ENCODE measurements at regions not wholly inside any gene's neighbourhood (a gene's known extent, or its start where the extent isn't known, plus 50 kb on each side); places are given as distances from the start of the nearest gene placed in this dataset.
A peak's percentile ranks its signal among the peaks of the same experiment; 100 is the strongest.

DNA sequence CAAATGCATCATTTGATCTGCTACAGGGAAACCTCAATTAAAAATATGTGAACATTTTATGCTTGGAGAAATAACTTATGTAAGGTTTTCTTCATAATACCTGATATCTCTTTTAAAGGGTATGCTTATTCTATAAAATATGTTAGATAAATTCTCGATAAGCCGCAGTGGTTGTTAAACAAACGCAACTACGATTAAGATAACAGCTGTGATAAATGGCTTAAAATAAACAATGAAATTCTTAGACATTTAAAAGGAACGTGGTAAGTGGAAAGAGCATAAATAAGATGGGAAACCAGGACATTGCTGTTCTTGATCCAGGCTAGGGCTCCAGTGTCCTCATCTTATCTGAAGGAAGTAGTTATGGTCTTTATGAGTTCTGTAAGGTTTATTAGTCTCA, 415.9 kb downstream of the CD83 start:
- no peak overlapping the region for H3K4me3 ChIP-seq (ENCODE audit: low read length in 2 of 2)
- H4K8ac ChIP-seq (ENCODE audit: low read depth, low read length) = no peak overlapping the region
- H3K27me3 ChIP-seq (ENCODE audit: control insufficient read depth in 3 of 3, insufficient read depth in 3 of 3, low read depth in 1 of 3, low read length in 3 of 3) = no peaks in the 10 kb centered on the region
- H3K23ac ChIP-seq (ENCODE audit: low read depth, low read length, poor library complexity) = no peak overlapping the region
- H3K79me1 ChIP-seq (ENCODE audit: low read depth, low read length) = no peaks in the 10 kb centered on the region
- H2BK12ac ChIP-seq (ENCODE audit: low read length) = no peak overlapping the region
- no peak overlapping the region for H2BK5ac ChIP-seq (ENCODE audit: low read length)
- no peaks in the 10 kb centered on the region for H3K9me3 ChIP-seq (replicated peaks in 1 of 2; ENCODE audit: control insufficient read depth in 2 of 2, insufficient read depth in 1 of 2, low read depth in 1 of 2, low read length in 2 of 2)
- H2BK15ac ChIP-seq (ENCODE audit: low read length) = no peak overlapping the region
- no peak overlapping the region for H2BK120ac ChIP-seq (ENCODE audit: low read depth, low read length)
- H2AFZ ChIP-seq (ENCODE audit: low read length) = no peak overlapping the region
- no peak overlapping the region for H4K91ac ChIP-seq (ENCODE audit: low read depth, low read length, poor library complexity)
- H3K18ac ChIP-seq (ENCODE audit: low read length) = no peak overlapping the region
- peaks cover 0 to 1% of the 10 kb centered on the region in 2 donors for H3K4me1 ChIP-seq (ENCODE audit: control insufficient read depth in 2 of 2, insufficient read depth in 1 of 2, low read depth in 1 of 2, low read length in 2 of 2)
- H3K9ac ChIP-seq (ENCODE audit: low read depth, low read length, poor library complexity) = no peak overlapping the region
- DNase-seq (ENCODE audit: low spot score) = no peak
- no peak overlapping the region for H3K27ac ChIP-seq (replicated peaks; ENCODE audit: low read length)
- H3K36me3 ChIP-seq (replicated peaks in 1 of 2; ENCODE audit: control insufficient read depth in 2 of 2, insufficient read depth in 2 of 2, low read length in 2 of 2) = no peaks in the 10 kb centered on the region
- H3K4ac ChIP-seq (ENCODE audit: low read length) = no peak overlapping the region
- no peak overlapping the region for H3K4me2 ChIP-seq (ENCODE audit: insufficient read depth, low read length, poor library complexity, severe bottlenecking)
- no CpG with 5 or more reads among the region's 5 CpGs for WGBS, 2 donors (ENCODE audit: extremely low coverage in 2 of 2, insufficient read length in 2 of 2, insufficient replicate concordance in 1 of 2)
- H3K14ac ChIP-seq (ENCODE audit: low read length) = no peak overlapping the region
- no peak overlapping the region for H2AK5ac ChIP-seq (ENCODE audit: low read depth, low read length)

DNA sequence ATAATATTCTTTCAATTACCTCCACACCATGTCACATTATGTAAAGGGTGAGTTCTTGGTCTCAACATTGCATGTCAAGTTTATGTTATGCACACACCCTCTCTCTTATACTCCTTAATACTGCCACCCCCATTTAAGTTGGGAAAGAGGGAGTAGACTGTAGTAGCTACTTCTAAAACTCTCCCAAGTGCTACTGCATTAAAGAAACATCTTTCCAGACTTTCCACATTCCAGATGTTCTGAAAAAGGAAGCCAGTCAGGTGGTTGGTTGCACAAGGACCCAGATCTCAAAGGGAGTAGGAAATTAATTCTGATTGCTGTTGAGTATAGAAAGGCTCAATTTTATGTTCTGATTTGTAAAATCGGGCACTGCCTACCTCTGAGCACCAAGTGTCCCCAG, 419.5 kb downstream of the CD83 start:
- H2BK5ac ChIP-seq (ENCODE audit: low read length) = no peak overlapping the region
- H4K91ac ChIP-seq (ENCODE audit: low read depth, low read length, poor library complexity) = no peak overlapping the region
- no peaks in the 10 kb centered on the region for H3K27me3 ChIP-seq (ENCODE audit: control insufficient read depth in 3 of 3, insufficient read depth in 3 of 3, low read depth in 1 of 3, low read length in 3 of 3)
- WGBS, 2 donors (ENCODE audit: extremely low coverage in 2 of 2, insufficient read length in 2 of 2, insufficient replicate concordance in 1 of 2) = no CpG with 5 or more reads among the region's 1 CpG
- no peak overlapping the region for H2BK120ac ChIP-seq (ENCODE audit: low read depth, low read length)
- no peak overlapping the region for H2AFZ ChIP-seq (ENCODE audit: low read length)
- H3K14ac ChIP-seq (ENCODE audit: low read length) = no peak overlapping the region
- no peak overlapping the region for H3K4me2 ChIP-seq (ENCODE audit: insufficient read depth, low read length, poor library complexity, severe bottlenecking)
- H2BK12ac ChIP-seq (ENCODE audit: low read length) = no peak overlapping the region
- no peak overlapping the region for H3K18ac ChIP-seq (ENCODE audit: low read length)
- no peak overlapping the region for H3K27ac ChIP-seq (replicated peaks; ENCODE audit: low read length)
- no peak for DNase-seq (ENCODE audit: low spot score)
- no peak overlapping the region for H3K23ac ChIP-seq (ENCODE audit: low read depth, low read length, poor library complexity)
- H3K9ac ChIP-seq (ENCODE audit: low read depth, low read length, poor library complexity) = no peak overlapping the region
- no peak overlapping the region for H4K8ac ChIP-seq (ENCODE audit: low read depth, low read length)
- no peaks in the 10 kb centered on the region for H3K9me3 ChIP-seq (replicated peaks in 1 of 2; ENCODE audit: control insufficient read depth in 2 of 2, insufficient read depth in 1 of 2, low read depth in 1 of 2, low read length in 2 of 2)
- H3K79me1 ChIP-seq (ENCODE audit: low read depth, low read length) = no peaks in the 10 kb centered on the region
- H3K4me1 ChIP-seq (ENCODE audit: control insufficient read depth in 2 of 2, insufficient read depth in 1 of 2, low read depth in 1 of 2, low read length in 2 of 2) = peaks cover 0 to 10% of the 10 kb centered on the region in 2 donors
- H2BK15ac ChIP-seq (ENCODE audit: low read length) = no peak overlapping the region
- H3K4me3 ChIP-seq (ENCODE audit: low read length in 2 of 2) = no peak overlapping the region
- H2AK5ac ChIP-seq (ENCODE audit: low read depth, low read length) = no peak overlapping the region
- no peaks in the 10 kb centered on the region for H3K36me3 ChIP-seq (replicated peaks in 1 of 2; ENCODE audit: control insufficient read depth in 2 of 2, insufficient read depth in 2 of 2, low read length in 2 of 2)
- H3K4ac ChIP-seq (ENCODE audit: low read length) = no peak overlapping the region

DNA sequence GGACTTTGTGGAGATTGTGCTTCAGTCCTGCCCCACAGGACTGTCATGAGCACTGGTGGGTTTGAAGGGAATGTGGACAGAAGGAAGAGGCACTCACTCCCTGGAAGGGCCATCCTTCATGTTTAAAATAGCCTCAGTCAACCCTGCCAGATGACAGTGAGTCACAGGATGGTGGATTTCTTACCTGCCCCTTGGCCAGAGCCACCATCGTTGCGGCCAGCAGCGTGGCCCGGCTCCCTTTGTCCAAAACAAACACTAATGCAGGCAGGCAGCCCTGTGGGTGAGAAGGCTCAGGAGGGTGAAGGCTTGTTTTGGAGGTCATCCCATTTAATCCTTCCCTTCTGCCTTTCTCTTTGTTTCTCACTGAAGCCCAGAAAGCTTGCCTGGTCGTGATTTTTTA, 422.7 kb downstream of the CD83 start:
- Histone ChIP-seq H4K91ac (ENCODE audit: low read depth, low read length, poor library complexity) (no peak overlapping the region), H3K27me3 (ENCODE audit: control insufficient read depth in 3 of 3, insufficient read depth in 3 of 3, low read depth in 1 of 3, low read length in 3 of 3) (no peaks in the 10 kb centered on the region), H3K14ac (ENCODE audit: low read length) (no peak overlapping the region), H2BK5ac (ENCODE audit: low read length) (no peak overlapping the region), H2AFZ (ENCODE audit: low read length) (no peak overlapping the region), H3K4me3 (ENCODE audit: low read length in 2 of 2) (no peak overlapping the region), H2BK120ac (ENCODE audit: low read depth, low read length) (no peak overlapping the region), H3K79me1 (ENCODE audit: low read depth, low read length) (no peaks in the 10 kb centered on the region), H4K8ac (ENCODE audit: low read depth, low read length) (no peak overlapping the region), H3K36me3 (replicated peaks in 1 of 2; ENCODE audit: control insufficient read depth in 2 of 2, insufficient read depth in 2 of 2, low read length in 2 of 2) (no peaks in the 10 kb centered on the region), H3K9ac (ENCODE audit: low read depth, low read length, poor library complexity) (no peak overlapping the region), H3K23ac (ENCODE audit: low read depth, low read length, poor library complexity) (no peak overlapping the region), H3K9me3 (replicated peaks in 1 of 2; ENCODE audit: control insufficient read depth in 2 of 2, insufficient read depth in 1 of 2, low read depth in 1 of 2, low read length in 2 of 2) (no peaks in the 10 kb centered on the region), H2AK5ac (ENCODE audit: low read depth, low read length) (peak overlapping the region; percentile 38), H3K4me1 (ENCODE audit: control insufficient read depth in 2 of 2, insufficient read depth in 1 of 2, low read depth in 1 of 2, low read length in 2 of 2) (peaks cover 0 to 20% of the 10 kb centered on the region in 2 donors), H3K4ac (ENCODE audit: low read length) (no peak overlapping the region), H3K18ac (ENCODE audit: low read length) (peak overlapping the region; percentile 76), H2BK15ac (ENCODE audit: low read length) (no peak overlapping the region), H2BK12ac (ENCODE audit: low read length) (no peak overlapping the region), H3K4me2 (ENCODE audit: insufficient read depth, low read length, poor library complexity, severe bottlenecking) (no peak overlapping the region), H3K27ac (replicated peaks; ENCODE audit: low read length) (no peak overlapping the region)
- DNase-seq (ENCODE audit: low spot score) = no peak
- WGBS, 2 donors (ENCODE audit: extremely low coverage in 2 of 2, insufficient read length in 2 of 2, insufficient replicate concordance in 1 of 2) = no CpG with 5 or more reads among the region's 5 CpGs

DNA sequence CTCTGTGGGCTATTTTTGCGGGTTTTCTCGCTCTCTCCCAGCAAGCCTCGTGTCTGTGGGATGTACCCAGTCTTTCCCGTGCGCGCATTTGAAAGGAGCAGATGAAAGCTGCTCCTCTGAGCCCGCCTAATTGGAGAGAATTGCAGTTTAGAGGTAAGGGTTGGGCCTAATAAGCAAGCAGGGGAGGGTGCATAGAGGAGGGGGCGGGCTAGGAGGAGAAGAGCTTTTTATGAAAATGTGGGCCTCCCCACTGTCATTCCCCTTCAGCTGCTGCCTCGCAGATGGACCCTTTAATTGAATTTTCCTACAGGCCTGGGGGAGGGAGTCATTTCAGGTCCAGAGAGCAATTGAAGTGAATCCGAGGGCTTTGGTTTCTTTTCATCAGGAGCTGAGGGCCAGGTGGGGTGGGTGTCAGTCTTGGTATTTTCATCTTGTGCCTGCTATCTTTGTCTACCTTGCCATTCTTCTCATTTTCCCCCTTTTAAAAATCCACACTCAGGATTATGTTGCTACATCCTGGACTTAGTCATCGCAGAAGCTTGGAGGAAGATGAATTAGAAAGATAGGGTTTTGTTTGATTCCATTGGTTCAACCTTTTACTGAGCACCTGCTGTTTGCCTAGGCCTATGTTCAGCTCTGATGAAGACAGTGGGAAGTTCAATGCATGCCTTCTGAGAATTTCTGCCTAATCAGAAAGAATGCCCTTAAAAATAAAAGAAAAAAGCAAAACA, 423.4 kb downstream of the CD83 start:
- no peak overlapping the region for H3K27ac ChIP-seq (replicated peaks; ENCODE audit: low read length)
- H4K8ac ChIP-seq (ENCODE audit: low read depth, low read length) = no peak overlapping the region

More for the DNA sequence above, 423.4 kb downstream of the CD83 start:
- no peak overlapping the region for H3K4me2 ChIP-seq (ENCODE audit: insufficient read depth, low read length, poor library complexity, severe bottlenecking)
- H3K9me3 ChIP-seq (replicated peaks in 1 of 2; ENCODE audit: control insufficient read depth in 2 of 2, insufficient read depth in 1 of 2, low read depth in 1 of 2, low read length in 2 of 2) = no peaks in the 10 kb centered on the region
- no peak overlapping the region for H3K4me3 ChIP-seq (ENCODE audit: low read length in 2 of 2)
- H3K79me1 ChIP-seq (ENCODE audit: low read depth, low read length) = no peaks in the 10 kb centered on the region
- no peak overlapping the region for H2AK5ac ChIP-seq (ENCODE audit: low read depth, low read length)
- H2BK120ac ChIP-seq (ENCODE audit: low read depth, low read length) = no peak overlapping the region
- no peak overlapping the region for H2BK12ac ChIP-seq (ENCODE audit: low read length)
- no peak overlapping the region for H3K4ac ChIP-seq (ENCODE audit: low read length)
- peak; percentile 3 for DNase-seq (ENCODE audit: low spot score)
- H3K18ac ChIP-seq (ENCODE audit: low read length) = peak overlapping the region; percentile 80
- no CpG with 5 or more reads among the region's 11 CpGs for WGBS, 2 donors (ENCODE audit: extremely low coverage in 2 of 2, insufficient read length in 2 of 2, insufficient replicate concordance in 1 of 2)
- no peak overlapping the region for H2AFZ ChIP-seq (ENCODE audit: low read length)
- no peaks in the 10 kb centered on the region for H3K36me3 ChIP-seq (replicated peaks in 1 of 2; ENCODE audit: control insufficient read depth in 2 of 2, insufficient read depth in 2 of 2, low read length in 2 of 2)
- H3K23ac ChIP-seq (ENCODE audit: low read depth, low read length, poor library complexity) = no peak overlapping the region
- H3K4me1 ChIP-seq (ENCODE audit: control insufficient read depth in 2 of 2, insufficient read depth in 1 of 2, low read depth in 1 of 2, low read length in 2 of 2) = peaks cover 0 to 20% of the 10 kb centered on the region in 2 donors
- H3K14ac ChIP-seq (ENCODE audit: low read length) = no peak overlapping the region
- no peak overlapping the region for H3K9ac ChIP-seq (ENCODE audit: low read depth, low read length, poor library complexity)
- H2BK15ac ChIP-seq (ENCODE audit: low read length) = no peak overlapping the region
- H4K91ac ChIP-seq (ENCODE audit: low read depth, low read length, poor library complexity) = no peak overlapping the region
- no peak overlapping the region for H2BK5ac ChIP-seq (ENCODE audit: low read length)
- H3K27me3 ChIP-seq (ENCODE audit: control insufficient read depth in 3 of 3, insufficient read depth in 3 of 3, low read depth in 1 of 3, low read length in 3 of 3) = no peaks in the 10 kb centered on the region
